GM18517 (cell line): ENCODE measurements at regions not wholly inside any gene's neighbourhood (a gene's known extent, or its start where the extent isn't known, plus 50 kb on each side); places are given as distances from the start of the nearest gene placed in this dataset.
"Not testable (repeated sequence)": the region's sequence is repeated elsewhere in the genome, so short reads cannot be mapped to it uniquely, and the experiment has no call there.

ENCODE experiments used
- ATAC-seq: cut with Tn5 transposase; IDR thresholded peaks from one replicate; pipeline ENCODE4 v1.9.1; 2021; ENCODE audit warnings: mild to moderate bottlenecking, moderate library complexity; ENCODE audit not compliant: unreplicated experiment

GRCh38 chr15:20104551-20104950 is 437.0 kb downstream of the GOLGA6L6 start:
- not testable (repeated sequence) for ATAC-seq

GRCh38 chr15:20102862-20103261 is 438.7 kb downstream of the GOLGA6L6 start:
- not testable (repeated sequence) for ATAC-seq

GRCh38 chr15:20102209-20102608 is 439.4 kb downstream of the GOLGA6L6 start:
- not testable (repeated sequence) for ATAC-seq

GRCh38 chr15:20101281-20101680 is 440.3 kb downstream of the GOLGA6L6 start:
- ATAC-seq = not testable (repeated sequence)

- not testable (repeated sequence) for ATAC-seq
Measured at GRCh38 chr15:20100604-20101270, 440.9 kb downstream of the GOLGA6L6 start.

DNA sequence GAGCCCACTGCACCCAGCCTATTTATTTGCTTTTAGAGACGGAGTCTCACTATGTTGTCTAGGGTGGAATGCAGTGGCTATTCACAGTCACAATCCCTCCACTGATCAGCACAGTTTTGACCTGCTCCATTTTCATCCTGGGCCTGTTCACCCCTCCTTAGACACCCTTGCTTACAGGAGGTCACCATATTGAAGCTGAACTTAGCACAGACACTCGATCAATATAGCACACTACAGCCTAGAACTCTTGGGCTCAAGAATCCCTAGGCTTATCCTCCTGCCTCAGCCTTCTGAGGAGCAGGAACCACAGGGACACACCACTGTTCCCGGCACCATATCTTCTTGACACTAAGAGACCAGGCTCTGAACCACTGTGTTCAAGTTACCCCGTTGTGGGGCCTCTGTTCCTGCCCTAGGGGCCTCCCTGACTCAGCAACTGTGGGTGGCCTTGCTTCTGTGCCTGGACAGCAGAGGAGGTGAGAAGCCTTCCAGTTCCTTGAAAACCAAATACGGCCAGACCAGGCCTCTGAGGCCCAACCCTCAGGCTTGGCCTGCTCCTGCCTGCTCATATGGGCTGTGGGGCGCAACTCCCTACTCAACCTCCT is 445.8 kb downstream of the GOLGA6L6 start:
- ATAC-seq = not testable (repeated sequence)

GRCh38 chr15:20089541-20089940 is 452.1 kb downstream of the GOLGA6L6 start:
- not testable (repeated sequence) for ATAC-seq

DNA sequence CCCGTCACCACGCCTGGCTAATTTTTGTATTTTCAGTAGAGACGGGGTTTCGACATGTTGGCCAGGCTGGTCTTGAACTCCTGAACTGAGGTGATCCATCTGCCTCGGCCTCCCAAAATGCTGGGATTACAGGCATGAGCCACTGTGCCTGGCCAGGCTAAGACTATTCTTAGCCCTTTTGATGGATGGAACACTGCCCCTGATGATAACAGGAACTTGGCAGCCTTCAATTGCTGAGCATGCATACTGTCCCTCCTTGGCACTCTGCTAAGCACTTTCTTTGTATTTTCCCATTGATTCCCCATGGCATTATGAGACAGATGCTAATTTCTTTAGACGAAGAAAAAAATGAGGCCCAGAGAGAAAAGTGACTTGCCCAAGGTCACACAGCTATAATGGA is 457.6 kb downstream of the GOLGA6L6 start:
- ATAC-seq = not testable (repeated sequence)

GRCh38 chr15:20074082-20074481 is 467.5 kb downstream of the GOLGA6L6 start:
- ATAC-seq = not testable (repeated sequence)

DNA sequence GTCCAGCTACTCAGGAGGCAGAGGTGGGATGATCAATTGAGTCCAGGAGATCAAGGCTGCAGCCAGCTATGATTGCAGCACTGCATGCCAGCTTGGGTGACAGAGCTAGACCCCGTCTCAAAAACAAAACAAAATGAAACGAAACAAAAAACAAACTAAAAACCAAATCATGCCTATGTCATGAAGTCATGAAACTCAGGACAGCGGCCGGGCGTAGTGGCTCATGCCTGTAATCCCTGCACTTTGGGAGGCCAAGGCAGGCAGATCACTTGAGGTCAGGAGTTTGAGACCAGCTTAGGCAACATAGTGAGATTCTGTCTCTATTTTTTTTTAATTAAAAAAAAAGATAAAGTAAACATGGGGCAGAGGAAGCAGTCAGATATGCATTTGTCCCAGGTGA is 472.6 kb downstream of the GOLGA6L6 start:
- not testable (repeated sequence) for ATAC-seq

GRCh38 chr15:20066173-20066572 is 475.4 kb downstream of the GOLGA6L6 start:
- not testable (repeated sequence) for ATAC-seq

- not testable (repeated sequence) for ATAC-seq
Measured at GRCh38 chr15:20065508-20065907, 476.1 kb downstream of the GOLGA6L6 start.

DNA sequence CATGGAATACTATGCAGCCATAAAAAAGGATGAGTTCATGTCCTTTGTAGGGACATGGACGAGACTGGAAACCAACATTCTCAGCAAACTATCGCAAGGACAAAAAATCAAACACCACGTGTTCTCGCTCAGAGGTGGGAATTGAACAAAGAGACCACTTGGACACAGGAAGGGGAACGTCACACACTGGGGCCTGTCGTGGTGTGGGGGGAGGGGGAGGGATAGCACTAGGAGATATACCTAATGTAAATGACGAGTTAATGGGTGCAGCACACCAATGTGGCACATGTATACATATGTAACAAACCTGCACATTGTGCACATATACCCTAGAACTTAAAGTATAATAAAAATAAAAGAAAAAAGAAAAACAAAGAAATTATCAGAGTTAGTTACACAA is 478.4 kb downstream of the GOLGA6L6 start:
- not testable (repeated sequence) for ATAC-seq

GRCh38 chr15:20060838-20061237 is 480.8 kb downstream of the GOLGA6L6 start:
- not testable (repeated sequence) for ATAC-seq

- ATAC-seq = not testable (repeated sequence)
Measured at GRCh38 chr15:20056871-20057270, 484.7 kb downstream of the GOLGA6L6 start.

GRCh38 chr15:20055921-20056320 is 485.7 kb downstream of the GOLGA6L6 start:
- not testable (repeated sequence) for ATAC-seq

DNA sequence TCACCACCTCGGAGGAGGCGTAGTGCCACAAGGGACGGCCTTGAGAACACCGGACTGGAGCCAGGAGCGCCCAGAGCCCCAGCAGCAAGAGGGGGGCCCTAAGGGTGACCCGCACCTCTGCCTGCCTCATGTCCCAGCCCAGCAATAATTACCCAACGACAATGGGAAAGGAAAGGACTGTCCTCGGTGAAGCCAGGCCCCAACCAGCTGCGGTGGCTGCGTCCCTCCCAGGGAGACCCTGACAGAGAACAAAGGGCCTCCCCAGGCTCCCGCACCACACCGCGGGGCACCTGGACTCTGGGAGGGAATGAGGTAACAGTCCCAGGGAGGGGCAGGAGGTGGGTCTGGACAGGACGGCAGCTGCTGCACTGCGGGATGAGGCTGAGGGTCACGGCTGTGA is 493.4 kb downstream of the GOLGA6L6 start:
- ATAC-seq = not testable (repeated sequence)

GRCh38 chr15:20045165-20045564 is 496.4 kb downstream of the GOLGA6L6 start:
- not testable (repeated sequence) for ATAC-seq

- not testable (repeated sequence) for ATAC-seq
Measured at GRCh38 chr15:20040691-20041090, 500.9 kb downstream of the GOLGA6L6 start.

GRCh38 chr15:20025040-20025439 is 516.6 kb downstream of the GOLGA6L6 start:
- not testable (repeated sequence) for ATAC-seq

- not testable (repeated sequence) for ATAC-seq
Measured at GRCh38 chr15:20022349-20022748, 519.3 kb downstream of the GOLGA6L6 start.

DNA sequence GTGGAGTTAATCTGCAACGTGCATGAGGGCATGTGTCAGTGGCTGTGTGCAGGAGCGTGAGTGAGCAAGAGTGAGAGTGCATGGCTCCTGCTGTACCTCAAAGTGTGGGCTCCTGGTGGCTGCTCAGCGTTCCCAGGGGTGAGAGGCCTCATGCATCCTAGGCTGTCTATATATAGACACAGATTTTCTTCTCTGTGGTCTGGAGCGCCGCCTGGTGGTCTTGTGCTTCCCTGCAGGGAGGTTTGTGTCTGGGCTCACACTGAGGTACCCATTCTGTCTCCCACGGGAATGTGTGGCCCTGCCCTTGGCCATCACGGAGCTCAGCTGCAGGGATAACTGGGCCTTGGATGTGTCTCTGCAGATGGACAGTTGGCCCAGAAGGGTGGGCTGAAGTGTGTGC is 520.2 kb downstream of the GOLGA6L6 start:
- ATAC-seq = not testable (repeated sequence)
